IMR-90 (cell line): ENCODE measurements at regions not wholly inside any gene's neighbourhood (a gene's known extent, or its start where the extent isn't known, plus 50 kb on each side); places are given as distances from the start of the nearest gene placed in this dataset.

Experiments
- ATAC-seq: fragments of 200-7000 bp; cut with Tn5 transposase; 2 replicates; pipeline ENCODE4 v1.9.1; 2020; ENCODE audit warnings: low read depth, mild to moderate bottlenecking, moderate library complexity
- BruUV-seq: library from RNA; stranded (reverse); fragments of 400-500 nt; replicated peaks from 2 replicates; lab custom pipeline; 2021; lab: Mats Ljungman, UMichigan
- CTCF ChIA-PET: fragments of 300-600 bp; formaldehyde crosslinking; extraction: SDS; loops from one replicate; lab custom pipeline; 2021; ENCODE audit warnings: antibody characterized with exemption; lab: Yijun Ruan, JAX
- POLR2A ChIA-PET: fragments of 300-600 bp; sonication (Branson Sonifier 250); formaldehyde crosslinking; loops from one replicate; lab custom pipeline; 2022; ENCODE audit warnings: antibody characterized with exemption; ENCODE audit not compliant: unreplicated experiment; lab: Charles Lee
- DNase-seq: peaks from one replicate; pipeline ENCODE4 v3.0.0; 2013
- H2AFZ ChIP-seq: replicated peaks from 2 replicates; pipeline ENCODE3; 2013; ENCODE audit warnings: low read length, mild to moderate bottlenecking; ENCODE audit not compliant: poor library complexity
- H2AK5ac ChIP-seq: 2 replicates; pipeline ENCODE4 v1.6.1; 2013; ENCODE audit warnings: low read depth, low read length, inconsistent platforms
- H2AK9ac ChIP-seq: replicated peaks from 2 replicates; pipeline ENCODE3; 2013; ENCODE audit warnings: mild to moderate bottlenecking, low read depth, low read length, moderate library complexity; ENCODE audit not compliant: poor library complexity
- H2BK120ac ChIP-seq: 2 replicates; pipeline ENCODE4 v1.6.1; 2013; ENCODE audit warnings: low read depth, low read length, inconsistent platforms
- H2BK15ac ChIP-seq: 3 replicates; pipeline ENCODE4 v1.6.1; 2013; ENCODE audit warnings: low read depth, low read length, inconsistent platforms
- H2BK20ac ChIP-seq: 2 replicates; pipeline ENCODE4 v1.6.1; 2013; ENCODE audit warnings: low read depth, mild to moderate bottlenecking, inconsistent platforms, low read length, moderate library complexity
- H2BK5ac ChIP-seq: 2 replicates; pipeline ENCODE4 v1.6.1; 2013; ENCODE audit warnings: mild to moderate bottlenecking, low read depth, low read length, inconsistent platforms; ENCODE audit not compliant: poor library complexity, severe bottlenecking
- H3K14ac ChIP-seq: replicated peaks from 2 replicates; pipeline ENCODE4 v1.6.1; 2013; ENCODE audit warnings: low read depth, low read length, inconsistent platforms
- H3K18ac ChIP-seq: 2 replicates; pipeline ENCODE4 v1.6.1; 2013; ENCODE audit warnings: low read depth, low read length, control low read depth
- H3K23ac ChIP-seq: 2 replicates; pipeline ENCODE4 v1.6.1; 2013; ENCODE audit warnings: low read depth, low read length, inconsistent platforms
- H3K27ac ChIP-seq: 2 replicates; pipeline ENCODE4 v1.5.1; 2013; ENCODE audit warnings: mild to moderate bottlenecking, control low read depth, low read length; ENCODE audit not compliant: insufficient read depth
- H3K27me3 ChIP-seq: 2 replicates; pipeline ENCODE4 v1.6.1; 2013; ENCODE audit warnings: low read length; ENCODE audit not compliant: control insufficient read depth, insufficient read depth
- H3K36me3 ChIP-seq: 2 replicates; pipeline ENCODE4 v1.6.1; 2013; ENCODE audit warnings: low read length, mixed read lengths; ENCODE audit not compliant: control insufficient read depth, insufficient read depth
- H3K4ac ChIP-seq: 2 replicates; pipeline ENCODE4 v1.6.1; 2013; ENCODE audit warnings: low read depth, low read length, inconsistent platforms
- H3K4me1 ChIP-seq: 2 replicates; pipeline ENCODE4 v1.6.1; 2013; ENCODE audit warnings: low read length, mixed read lengths; ENCODE audit not compliant: control insufficient read depth, insufficient read depth
- H3K4me2 ChIP-seq: 2 replicates; pipeline ENCODE4 v1.6.1; 2013; ENCODE audit warnings: low read depth, mild to moderate bottlenecking, control low read depth, low read length, moderate library complexity
- H3K4me3 ChIP-seq: 2 replicates; pipeline ENCODE4 v1.5.1; 2013; ENCODE audit warnings: low read depth, mild to moderate bottlenecking, control low read depth, low read length, moderate library complexity; ENCODE audit not compliant: insufficient read depth
- H3K56ac ChIP-seq: 2 replicates; pipeline ENCODE4 v1.6.1; 2013; ENCODE audit warnings: low read length, inconsistent platforms; ENCODE audit not compliant: insufficient read depth; ENCODE audit errors: extremely low read depth
- H3K79me1 ChIP-seq, 2 experiments: 2 replicates each; pipeline ENCODE4 v1.6.1; 2013; ENCODE audit warnings: low read length in 2 of 2, inconsistent platforms in 1 of 2, low read depth in 1 of 2
- H3K9ac ChIP-seq: 2 replicates; pipeline ENCODE4 v1.6.1; 2013; ENCODE audit warnings: low read depth, low read length, control low read depth
- H3K9me1 ChIP-seq: 2 replicates; pipeline ENCODE4 v1.6.1; 2013; ENCODE audit warnings: low read length, inconsistent platforms; ENCODE audit not compliant: insufficient read depth
- H3K9me3 ChIP-seq: 2 replicates; pipeline ENCODE4 v1.6.1; 2013; ENCODE audit warnings: low read length; ENCODE audit not compliant: control insufficient read depth, insufficient read depth
- H4K20me1 ChIP-seq: 2 replicates; pipeline ENCODE4 v1.6.1; 2013; ENCODE audit warnings: low read length, inconsistent platforms; ENCODE audit not compliant: insufficient read depth
- H4K5ac ChIP-seq: 2 replicates; pipeline ENCODE4 v1.6.1; 2013; ENCODE audit warnings: mild to moderate bottlenecking, low read depth, low read length, control low read depth
- H4K8ac ChIP-seq, 2 experiments: 2 replicates each; pipeline ENCODE4 v1.6.1; 2013; ENCODE audit warnings: low read depth in 2 of 2, low read length in 2 of 2, control low read depth in 1 of 2, inconsistent platforms in 1 of 2
- H4K91ac ChIP-seq: 2 replicates; pipeline ENCODE4 v1.6.1; 2013; ENCODE audit warnings: low read depth, low read length, inconsistent platforms; ENCODE audit not compliant: insufficient read depth
- RAD21 ChIP-seq: IDR thresholded peaks from 2 replicates; pipeline ENCODE4 v1.6.1; 2012; ENCODE audit warnings: low read length, improper control_type of control experiment
- SMC3 ChIP-seq: fragments of 150-350 bp; IDR thresholded peaks from 2 replicates; pipeline ENCODE4 v1.6.1; 2016; ENCODE audit warnings: low read depth, mild to moderate bottlenecking, antibody characterized with exemption, low read length, moderate library complexity
- WGBS, 2 experiments: methylation state at CpG; one replicate each; pipeline versions ENCODE4 v1.1.5 to v1.1.7; 2013; ENCODE audit warnings: missing lambda C conversion rate in 2 of 2; ENCODE audit not compliant: insufficient read length in 1 of 2; ENCODE audit errors: extremely low coverage in 2 of 2; 5-methylcytosine and 5-hydroxymethylcytosine counted together
- dilution Hi-C: fragments of 300-500 bp; cut with HindIII; formaldehyde crosslinking; loops from one replicate; pipeline ENCODE4 v1.14.3; 2018; ENCODE audit warnings: low sequenced_read_pairs; ENCODE audit not compliant: unreplicated experiment
- in situ Hi-C: fragments of 300-500 bp; cut with MboI; formaldehyde crosslinking; loops from 3 replicates; pipeline ENCODE4 v1.14.3; 2019; ENCODE audit warnings: low sequenced_read_pairs, inconsistent platforms, mixed read lengths
- intact Hi-C: fragments of 100-400 bp; cut with micrococcal nuclease; formaldehyde crosslinking; loops from 2 replicates; pipeline ENCODE4 v1.10.0; 2022
- TF ChIP-seq, protein P1 (sequence below): conservative IDR thresholded peaks from 2 replicates; pipeline ENCODE4 v1.5.1; 2012; ENCODE audit warnings: mild to moderate bottlenecking, low read depth, low read length, improper control_type of control experiment

DNA sequence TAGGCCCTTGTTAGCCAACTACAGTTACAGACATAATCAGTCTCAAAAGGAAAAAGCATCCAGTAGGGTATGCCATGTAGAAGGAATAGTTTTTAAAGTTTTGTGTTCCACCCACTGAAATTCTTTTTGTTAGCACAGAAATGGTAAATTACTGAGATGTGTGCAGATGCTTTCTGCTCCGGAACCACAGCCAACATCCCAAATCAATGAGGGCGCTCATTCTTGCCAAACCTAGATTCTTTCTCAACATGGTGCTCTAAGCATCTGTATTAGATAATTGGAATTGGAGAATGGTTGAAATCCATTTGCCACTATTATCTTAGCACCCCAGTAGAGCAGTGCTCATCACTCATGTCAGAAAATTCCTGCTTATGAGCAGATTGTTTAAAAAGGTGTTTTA is 127.8 kb downstream of the SEC61B start:
- H3K27ac ChIP-seq = no peak overlapping the region
- no peak overlapping the region for H4K5ac ChIP-seq
- H3K4ac ChIP-seq = no peak overlapping the region
- ChIA-PET CTCF (no interaction called here), POLR2A (no interaction called here)
- no peak overlapping the region for H2BK15ac ChIP-seq
- no CpG with 5 or more reads among the region's 2 CpGs for WGBS, 2 experiments
- no peak for TF ChIP-seq RAD21
- TF ChIP-seq, protein P1, sequence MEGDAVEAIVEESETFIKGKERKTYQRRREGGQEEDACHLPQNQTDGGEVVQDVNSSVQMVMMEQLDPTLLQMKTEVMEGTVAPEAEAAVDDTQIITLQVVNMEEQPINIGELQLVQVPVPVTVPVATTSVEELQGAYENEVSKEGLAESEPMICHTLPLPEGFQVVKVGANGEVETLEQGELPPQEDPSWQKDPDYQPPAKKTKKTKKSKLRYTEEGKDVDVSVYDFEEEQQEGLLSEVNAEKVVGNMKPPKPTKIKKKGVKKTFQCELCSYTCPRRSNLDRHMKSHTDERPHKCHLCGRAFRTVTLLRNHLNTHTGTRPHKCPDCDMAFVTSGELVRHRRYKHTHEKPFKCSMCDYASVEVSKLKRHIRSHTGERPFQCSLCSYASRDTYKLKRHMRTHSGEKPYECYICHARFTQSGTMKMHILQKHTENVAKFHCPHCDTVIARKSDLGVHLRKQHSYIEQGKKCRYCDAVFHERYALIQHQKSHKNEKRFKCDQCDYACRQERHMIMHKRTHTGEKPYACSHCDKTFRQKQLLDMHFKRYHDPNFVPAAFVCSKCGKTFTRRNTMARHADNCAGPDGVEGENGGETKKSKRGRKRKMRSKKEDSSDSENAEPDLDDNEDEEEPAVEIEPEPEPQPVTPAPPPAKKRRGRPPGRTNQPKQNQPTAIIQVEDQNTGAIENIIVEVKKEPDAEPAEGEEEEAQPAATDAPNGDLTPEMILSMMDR = no peak
- no peak for TF ChIP-seq SMC3
- H2BK5ac ChIP-seq = no peak overlapping the region
- H2BK120ac ChIP-seq = no peak overlapping the region
- H3K9me3 ChIP-seq = no peaks in the 10 kb centered on the region
- H4K8ac ChIP-seq = no peak overlapping the region
- BruUV-seq = no TSS peak
- H3K4me2 ChIP-seq = no peak overlapping the region
- H3K27me3 ChIP-seq = no peaks in the 10 kb centered on the region
- H3K56ac ChIP-seq = no peak overlapping the region
- in situ Hi-C loops = no loop called here
- peaks cover 6% of the 10 kb centered on the region for H3K9me1 ChIP-seq
- no peak for DNase-seq
- H3K9ac ChIP-seq = no peak overlapping the region
- ATAC-seq = no peak
- no peak overlapping the region for H2AK5ac ChIP-seq
- H3K4me1 ChIP-seq = peaks cover 12% of the 10 kb centered on the region
- dilution Hi-C loops = no loop called here
- H3K79me1 ChIP-seq = no peaks in the 10 kb centered on the region; a peak in 1 of 4 replicates
- no peak overlapping the region for H3K14ac ChIP-seq
- H3K4me3 ChIP-seq = no peak overlapping the region
- intact Hi-C loops = no loop called here
- H2BK20ac ChIP-seq = no peak overlapping the region
- no peaks in the 10 kb centered on the region for H3K36me3 ChIP-seq
- no peak overlapping the region for H2AFZ ChIP-seq
- no peaks in the 10 kb centered on the region for H4K20me1 ChIP-seq
- H2AK9ac ChIP-seq = no peak overlapping the region
- no peak overlapping the region for H3K18ac ChIP-seq
- H3K23ac ChIP-seq = no peak overlapping the region
- H4K91ac ChIP-seq = no peak overlapping the region
